BLaER1 (cell line): ENCODE measurements at regions not wholly inside any gene's neighbourhood (a gene's known extent, or its start where the extent isn't known, plus 50 kb on each side); places are given as distances from the start of the nearest gene placed in this dataset.
A peak's percentile ranks its signal among the peaks of the same experiment; 100 is the strongest.
"Not testable (repeated sequence)": the region's sequence is repeated elsewhere in the genome, so short reads cannot be mapped to it uniquely, and the experiment has no call there.

Experiments
- H3K27ac ChIP-seq: shearing (Covaris generic); formaldehyde crosslinking; 2 replicates; pipeline ENCODE4 v1.8.1; 2022
- H3K27me3 ChIP-seq: shearing (Covaris generic); formaldehyde crosslinking; 2 replicates; pipeline ENCODE4 v1.8.1; 2022
- H3K36me3 ChIP-seq: shearing (Covaris generic); formaldehyde crosslinking; 2 replicates; pipeline ENCODE4 v1.8.1; 2022
- H3K4me1 ChIP-seq: shearing (Covaris generic); formaldehyde crosslinking; 2 replicates; pipeline ENCODE4 v1.8.1; 2022
- H3K4me2 ChIP-seq: shearing (Covaris generic); formaldehyde crosslinking; 2 replicates; pipeline ENCODE4 v1.8.1; 2022
- H3K4me3 ChIP-seq: shearing (Covaris generic); formaldehyde crosslinking; 2 replicates; pipeline ENCODE4 v1.8.1; 2022
- H3K9ac ChIP-seq: shearing (Covaris generic); formaldehyde crosslinking; 2 replicates; pipeline ENCODE4 v1.8.1; 2022
- H3K9me3 ChIP-seq: shearing (Covaris generic); formaldehyde crosslinking; 2 replicates; pipeline ENCODE4 v1.8.1; 2022
- H4K20me1 ChIP-seq: shearing (Covaris generic); formaldehyde crosslinking; 2 replicates; pipeline ENCODE4 v1.8.1; 2022
- Cebpa-rat ChIP-seq: shearing (Covaris generic); IDR thresholded peaks from 2 replicates; pipeline ENCODE4 v1.8.1; 2022

DNA sequence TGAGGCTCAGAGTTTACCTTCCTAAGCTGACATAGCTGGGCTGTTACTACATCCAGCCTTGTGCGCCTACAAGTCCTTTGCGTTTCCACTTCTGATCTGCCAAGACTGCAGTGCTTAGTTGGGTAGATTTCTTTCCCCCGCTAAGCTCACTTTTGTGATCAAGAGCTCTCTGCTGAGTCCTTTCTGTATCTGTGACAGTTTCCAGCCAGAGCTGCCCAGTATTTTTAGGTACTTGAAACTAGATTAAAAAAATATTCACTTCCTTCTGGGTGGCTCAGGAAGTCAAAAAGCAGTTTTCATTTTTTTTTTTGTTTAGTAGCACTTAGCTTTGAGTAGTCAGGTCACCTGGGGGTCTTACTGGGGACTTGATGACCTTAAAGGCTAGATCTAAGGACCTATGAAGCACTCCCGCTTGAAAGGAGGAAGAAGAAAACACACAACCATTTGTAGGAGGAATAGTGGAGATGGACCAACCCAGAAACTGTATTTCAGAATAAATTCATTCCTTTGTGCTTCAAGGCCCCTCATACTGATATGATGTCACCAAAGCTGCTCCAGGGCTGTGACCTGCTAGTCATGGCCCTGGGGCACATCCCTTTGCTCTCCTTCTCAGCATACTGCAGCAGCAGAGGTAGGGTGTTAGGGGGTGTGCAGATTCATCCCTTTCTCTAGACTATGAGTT lies 75.6 kb upstream of the HNF1B start:
- no peak for TF ChIP-seq Cebpa-rat
- peak overlapping the region; percentile 62 for H3K27ac ChIP-seq
- H3K27me3 ChIP-seq = no peaks in the 10 kb centered on the region
- peak overlapping the region; percentile 30; the same call in 1 of the 2 replicates for H3K9ac ChIP-seq
- peak overlapping the region; percentile 75 for H3K4me2 ChIP-seq
- no peaks in the 10 kb centered on the region for H4K20me1 ChIP-seq
- peaks cover 73% of the 10 kb centered on the region for H3K4me1 ChIP-seq
- H3K36me3 ChIP-seq = no peaks in the 10 kb centered on the region
- no peaks in the 10 kb centered on the region for H3K9me3 ChIP-seq
- no peak overlapping the region for H3K4me3 ChIP-seq

DNA sequence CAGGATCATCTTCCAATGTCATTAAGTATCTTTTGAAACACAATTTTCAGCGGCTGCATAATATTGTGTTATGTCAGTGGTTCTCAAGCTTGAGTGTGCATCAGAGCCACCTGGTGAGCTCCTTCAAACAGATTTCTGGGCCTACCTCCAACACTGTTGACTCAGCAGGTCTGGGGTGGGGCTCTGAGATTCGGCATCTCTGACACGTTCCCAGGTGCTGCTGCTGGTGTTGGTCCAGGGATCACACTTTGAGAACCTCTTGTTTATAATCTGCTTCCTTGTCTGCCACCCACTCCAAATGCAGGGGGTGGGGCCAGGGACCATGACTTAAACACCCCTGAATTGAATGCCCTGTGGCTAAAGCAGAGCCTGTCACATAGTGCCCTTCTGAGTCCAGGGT lies 73.8 kb upstream of the HNF1B start:
- H4K20me1 ChIP-seq = no peaks in the 10 kb centered on the region
- peak overlapping the region; percentile 75 for H3K4me2 ChIP-seq
- no peak for TF ChIP-seq Cebpa-rat
- H3K27ac ChIP-seq = no peak overlapping the region
- no peak overlapping the region for H3K4me3 ChIP-seq
- peaks cover 55% of the 10 kb centered on the region for H3K4me1 ChIP-seq
- H3K27me3 ChIP-seq = no peaks in the 10 kb centered on the region
- H3K36me3 ChIP-seq = no peaks in the 10 kb centered on the region
- no peak overlapping the region for H3K9ac ChIP-seq
- H3K9me3 ChIP-seq = no peaks in the 10 kb centered on the region

GRCh38 chr17:37816950-37817349 lies 72.1 kb upstream of the HNF1B start:
- no peak overlapping the region for H3K9ac ChIP-seq
- H3K4me2 ChIP-seq = peak overlapping the region; percentile 45
- H3K9me3 ChIP-seq = no peaks in the 10 kb centered on the region
- no peaks in the 10 kb centered on the region for H4K20me1 ChIP-seq
- no peaks in the 10 kb centered on the region for H3K36me3 ChIP-seq
- no peaks in the 10 kb centered on the region for H3K27me3 ChIP-seq
- TF ChIP-seq Cebpa-rat = no peak
- no peak overlapping the region for H3K27ac ChIP-seq
- peaks cover 44% of the 10 kb centered on the region for H3K4me1 ChIP-seq
- H3K4me3 ChIP-seq = no peak overlapping the region

DNA sequence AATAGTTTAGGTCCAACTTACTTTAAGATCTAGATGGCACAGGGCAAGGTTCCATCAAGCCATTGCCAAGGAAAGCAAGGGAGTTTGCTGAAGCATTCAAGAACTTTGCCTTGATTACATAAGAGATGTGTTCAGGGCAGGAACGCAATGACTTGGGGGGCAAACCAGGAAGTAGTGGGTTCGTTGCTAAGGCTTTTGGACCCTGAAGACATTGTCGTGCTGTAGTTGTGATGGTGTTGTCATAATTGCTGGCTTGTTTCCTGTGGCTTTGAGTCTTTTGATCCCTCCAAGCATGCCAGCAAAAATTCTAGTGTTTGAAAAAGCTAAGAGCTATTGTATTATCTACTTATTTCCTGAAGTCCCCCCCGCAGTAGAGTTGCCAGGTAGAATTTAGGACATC lies 70.7 kb upstream of the HNF1B start:
- H4K20me1 ChIP-seq = no peaks in the 10 kb centered on the region
- TF ChIP-seq Cebpa-rat = no peak
- no peak overlapping the region for H3K4me2 ChIP-seq
- H3K27ac ChIP-seq = no peak overlapping the region
- no peaks in the 10 kb centered on the region for H3K9me3 ChIP-seq
- H3K4me1 ChIP-seq = peaks cover 30% of the 10 kb centered on the region
- H3K4me3 ChIP-seq = no peak overlapping the region
- H3K9ac ChIP-seq = no peak overlapping the region
- no peaks in the 10 kb centered on the region for H3K27me3 ChIP-seq
- H3K36me3 ChIP-seq = no peaks in the 10 kb centered on the region

- Histone ChIP-seq H3K4me3 (no peak overlapping the region), H3K9me3 (no peaks in the 10 kb centered on the region), H3K4me1 (peaks cover 12% of the 10 kb centered on the region), H3K36me3 (no peaks in the 10 kb centered on the region), H4K20me1 (no peaks in the 10 kb centered on the region), H3K27ac (no peak overlapping the region), H3K9ac (no peak overlapping the region), H3K4me2 (no peak overlapping the region), H3K27me3 (no peaks in the 10 kb centered on the region)
- no peak for TF ChIP-seq Cebpa-rat
Observed at GRCh38 chr17:37813751-37814150, 68.9 kb upstream of the HNF1B start.

DNA sequence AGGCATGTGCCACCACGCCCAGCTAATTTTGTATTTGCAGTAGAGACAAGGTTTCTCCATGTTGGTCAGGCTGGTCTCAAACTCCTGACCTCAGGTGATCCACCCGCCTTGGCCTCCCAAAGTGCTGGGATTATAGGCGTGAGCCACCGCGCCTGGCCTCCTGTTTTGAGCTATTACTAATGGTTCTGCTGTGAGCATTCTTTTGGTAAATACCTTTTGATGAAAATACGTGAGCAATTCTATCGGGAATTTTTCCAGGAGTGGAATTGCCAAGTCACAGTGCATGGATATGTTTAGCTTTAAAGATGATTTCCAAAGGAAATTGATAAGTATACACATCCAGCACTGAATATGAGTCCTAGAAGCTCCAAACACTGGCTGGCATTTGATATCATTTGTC lies 64.0 kb upstream of the HNF1B start:
- not testable (repeated sequence) for H3K27me3 ChIP-seq, H3K4me2 ChIP-seq, H3K27ac ChIP-seq, H3K36me3 ChIP-seq, H3K9ac ChIP-seq, H3K4me1 ChIP-seq, H3K4me3 ChIP-seq, H3K9me3 ChIP-seq, H4K20me1 ChIP-seq

DNA sequence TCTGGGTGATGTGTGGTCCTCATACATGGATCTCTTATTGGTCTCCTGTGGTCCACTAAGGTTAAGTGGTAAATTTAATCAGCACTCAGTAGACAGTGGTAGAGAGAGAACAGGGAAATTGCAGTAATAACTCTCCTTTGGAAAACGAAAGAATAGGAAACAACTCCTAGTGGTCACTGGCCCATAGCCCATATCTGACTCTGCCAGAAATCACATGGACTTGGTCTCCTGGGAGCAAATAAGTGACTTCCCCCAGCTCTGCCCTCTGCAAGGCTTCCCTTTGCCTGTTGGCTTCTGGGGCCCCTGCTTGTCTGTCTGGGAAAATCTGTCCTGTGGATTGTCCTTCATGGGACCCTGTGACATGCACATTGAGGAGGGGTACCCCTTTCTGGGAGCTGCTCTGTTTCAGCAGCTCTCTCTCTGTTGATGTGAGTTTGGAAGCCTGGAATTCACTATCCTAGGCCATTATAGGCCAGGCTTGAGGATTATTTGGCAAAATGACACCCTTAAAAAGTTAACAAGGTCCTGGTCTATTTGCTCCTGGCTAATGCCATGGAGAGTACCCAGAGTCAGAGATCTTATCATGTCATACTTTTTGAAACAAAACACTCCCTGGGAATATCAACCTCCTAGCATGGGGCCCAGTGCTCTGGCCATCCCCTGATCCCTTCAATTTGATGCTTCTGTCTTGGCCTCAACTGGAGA lies 58.0 kb upstream of the HNF1B start:
- Histone ChIP-seq H3K36me3 (no peaks in the 10 kb centered on the region), H3K9me3 (no peaks in the 10 kb centered on the region; the same call in 1 of the 2 replicates), H3K9ac (no peak overlapping the region), H3K4me2 (peak overlapping the region; percentile 70), H3K27me3 (no peaks in the 10 kb centered on the region), H3K4me3 (no peak overlapping the region), H4K20me1 (no peaks in the 10 kb centered on the region), H3K4me1 (peaks cover 38% of the 10 kb centered on the region), H3K27ac (no peak overlapping the region)
- no peak for TF ChIP-seq Cebpa-rat

DNA sequence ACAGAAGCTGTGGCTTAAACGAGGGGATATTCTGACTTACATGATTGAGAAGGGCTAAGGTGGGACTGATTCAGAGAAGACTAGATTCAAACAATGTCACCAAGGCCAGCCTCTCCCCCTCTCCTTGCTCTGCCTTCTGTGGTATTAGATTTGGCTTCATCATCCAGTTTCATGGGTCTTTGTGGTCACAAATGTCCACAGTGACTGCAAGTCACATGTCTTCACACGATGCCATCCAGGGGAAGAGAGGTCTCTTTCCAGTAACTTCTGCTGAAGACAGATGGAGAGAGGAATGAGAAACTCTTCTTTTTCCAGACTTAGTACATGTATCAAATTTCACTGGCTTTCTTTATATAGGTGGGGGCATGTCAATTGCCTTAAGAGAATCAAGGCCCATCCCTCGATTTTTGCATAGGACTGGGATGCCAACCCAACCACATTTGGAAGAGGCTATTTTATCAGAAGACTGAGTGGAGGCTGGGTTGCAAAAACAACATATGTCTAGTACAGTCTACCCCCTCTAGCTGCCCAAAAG lies 57.3 kb upstream of the HNF1B start:
- Histone ChIP-seq H3K4me1 (peaks cover 38% of the 10 kb centered on the region), H3K4me2 (peak overlapping the region; percentile 70), H3K27ac (no peak overlapping the region), H3K4me3 (no peak overlapping the region), H3K27me3 (no peaks in the 10 kb centered on the region), H4K20me1 (no peaks in the 10 kb centered on the region), H3K9ac (no peak overlapping the region), H3K9me3 (no peaks in the 10 kb centered on the region; the same call in 1 of the 2 replicates), H3K36me3 (no peaks in the 10 kb centered on the region)
- TF ChIP-seq Cebpa-rat = no peak

GRCh38 chr17:37801171-37801570 lies 56.3 kb upstream of the HNF1B start:
- Histone ChIP-seq H3K9ac (peak overlapping the region; percentile 51; the same call in 1 of the 2 replicates), H3K9me3 (no peaks in the 10 kb centered on the region; the same call in 1 of the 2 replicates), H3K27me3 (no peaks in the 10 kb centered on the region), H3K4me2 (peak overlapping the region; percentile 70), H4K20me1 (no peaks in the 10 kb centered on the region), H3K4me3 (no peak overlapping the region), H3K36me3 (no peaks in the 10 kb centered on the region), H3K27ac (no peak overlapping the region), H3K4me1 (peaks cover 38% of the 10 kb centered on the region)
- TF ChIP-seq Cebpa-rat = no peak

GRCh38 chr17:37797206-37797605 lies 52.3 kb upstream of the HNF1B start:
- H4K20me1 ChIP-seq = no peaks in the 10 kb centered on the region
- H3K4me3 ChIP-seq = no peak overlapping the region
- H3K27ac ChIP-seq = no peak overlapping the region
- no peak for TF ChIP-seq Cebpa-rat
- no peaks in the 10 kb centered on the region for H3K36me3 ChIP-seq
- H3K4me2 ChIP-seq = no peak overlapping the region
- H3K9me3 ChIP-seq = no peaks in the 10 kb centered on the region; the same call in 1 of the 2 replicates
- peaks cover 28% of the 10 kb centered on the region for H3K4me1 ChIP-seq
- no peak overlapping the region for H3K9ac ChIP-seq
- no peaks in the 10 kb centered on the region for H3K27me3 ChIP-seq
